GM12878 (cell line): ENCODE measurements at regions not wholly inside any gene's neighbourhood (a gene's known extent, or its start where the extent isn't known, plus 50 kb on each side); places are given as distances from the start of the nearest gene placed in this dataset.

Experiments used
- CBX5 ChIP-seq: sonication (generic); IDR thresholded peaks from 2 replicates; pipeline ENCODE4 v1.6.1; 2016; ENCODE audit warnings: low read depth, moderate library complexity, mild to moderate bottlenecking, inconsistent platforms
- CEBPB ChIP-seq, 2 experiments: fragments of 150-350 bp in 1 of 2; IDR thresholded peaks; 2 replicates each; pipeline ENCODE4 v1.6.1; 2012 to 2014; ENCODE audit warnings: low read depth in 2 of 2, low read length in 2 of 2, borderline replicate concordance in 1 of 2, inconsistent platforms in 1 of 2
- CEBPZ ChIP-seq: fragments of 150-350 bp; IDR thresholded peaks from 2 replicates; pipeline ENCODE4 v1.6.1; 2016; ENCODE audit warnings: low read depth, low read length
- CREM ChIP-seq: IDR thresholded peaks from 2 replicates; pipeline ENCODE4 v1.6.1; 2014; ENCODE audit warnings: antibody characterized with exemption, low read depth
- CTCF ChIP-seq, 3 experiments: IDR thresholded peaks in 2 of 3; conservative IDR thresholded peaks in 1 of 3; 2 replicates each; pipeline ENCODE4 v1.5.1; 2011; ENCODE audit warnings: low read depth in 3 of 3, low read length in 3 of 3, mild to moderate bottlenecking in 3 of 3, control low read depth in 2 of 3, moderate library complexity in 2 of 3, inconsistent platforms in 1 of 3, mixed read lengths in 1 of 3; ENCODE audit not compliant: control insufficient read depth in 2 of 3, insufficient read depth in 1 of 3; ENCODE audit errors: extremely low read depth in 1 of 3
- DPF2 ChIP-seq: fragments of 450-650 bp; IDR thresholded peaks from 2 replicates; pipeline ENCODE4 v1.6.1; 2017; ENCODE audit warnings: mild to moderate bottlenecking
- E2F4 ChIP-seq: IDR thresholded peaks from 2 replicates; pipeline ENCODE4 v1.6.1; 2012; ENCODE audit warnings: low read depth, low read length, improper control_type of control experiment
- EGR1 ChIP-seq, 2 experiments: IDR thresholded peaks; 1 replicate in 1 of 2; 2 replicates in 1 of 2; pipeline ENCODE4 v1.6.1; 2011 to 2012; ENCODE audit warnings: low read depth in 2 of 2, low read length in 2 of 2, borderline replicate concordance in 1 of 2, mild to moderate bottlenecking in 1 of 2, moderate library complexity in 1 of 2
- FOS ChIP-seq: IDR thresholded peaks from 3 replicates; pipeline ENCODE4 v1.6.1; 2011; ENCODE audit warnings: borderline replicate concordance; ENCODE audit not compliant: insufficient read length; ENCODE audit errors: extremely low read depth
- HDGF ChIP-seq: fragments of 450-650 bp; IDR thresholded peaks from 2 replicates; pipeline ENCODE4 v1.6.1; 2016; ENCODE audit warnings: antibody characterized with exemption
- JUND ChIP-seq: IDR thresholded peaks from 2 replicates; pipeline ENCODE4 v1.6.1; 2012; ENCODE audit warnings: low read depth, mild to moderate bottlenecking, low read length, improper control_type of control experiment, moderate library complexity
- KDM1A ChIP-seq: fragments of 200-600 bp; sonication (generic); IDR thresholded peaks from 2 replicates; pipeline ENCODE4 v1.6.1; 2016; ENCODE audit warnings: borderline replicate concordance
- KLF5 ChIP-seq: fragments of 450-650 bp; IDR thresholded peaks from 2 replicates; pipeline ENCODE4 v1.6.1; 2014; ENCODE audit warnings: mild to moderate bottlenecking; ENCODE audit not compliant: partially characterized antibody
- LARP7 ChIP-seq: fragments of 450-650 bp; IDR thresholded peaks from 2 replicates; pipeline ENCODE4 v1.6.1; 2017; ENCODE audit warnings: mild to moderate bottlenecking
- MEF2A ChIP-seq: IDR thresholded peaks from 2 replicates; pipeline ENCODE4 v1.6.1; 2011; ENCODE audit warnings: low read depth, mild to moderate bottlenecking, low read length, moderate library complexity; ENCODE audit not compliant: insufficient read depth
- MEF2B ChIP-seq: fragments of 450-650 bp; IDR thresholded peaks from 2 replicates; pipeline ENCODE4 v1.6.1; 2018; ENCODE audit warnings: mild to moderate bottlenecking, moderate library complexity; ENCODE audit not compliant: partially characterized antibody, poor library complexity, severe bottlenecking
- MYB ChIP-seq: fragments of 150-350 bp; IDR thresholded peaks from 2 replicates; pipeline ENCODE4 v1.6.1; 2014; ENCODE audit warnings: mild to moderate bottlenecking, low read depth, low read length, borderline replicate concordance
- NRF1 ChIP-seq: conservative IDR thresholded peaks from 2 replicates; pipeline ENCODE4 v1.6.1; 2011; ENCODE audit warnings: mild to moderate bottlenecking, low read depth, low read length, improper control_type of control experiment
- POU2F2 ChIP-seq: IDR thresholded peaks from 3 replicates; pipeline ENCODE4 v1.6.1; 2011; ENCODE audit warnings: low read depth, mild to moderate bottlenecking, low read length, borderline replicate concordance
- RCOR1 ChIP-seq: conservative IDR thresholded peaks from 2 replicates; pipeline ENCODE4 v1.6.1; 2012; ENCODE audit warnings: low read depth, low read length, improper control_type of control experiment
- SIN3A ChIP-seq: IDR thresholded peaks from 2 replicates; pipeline ENCODE4 v1.6.1; 2012; ENCODE audit warnings: low read depth, low read length, improper control_type of control experiment
- STAT3 ChIP-seq: IDR thresholded peaks from 2 replicates; pipeline ENCODE4 v1.6.1; 2011; ENCODE audit warnings: low read depth, low read length, improper control_type of control experiment
- TAF1 ChIP-seq: IDR thresholded peaks from 2 replicates; pipeline ENCODE4 v1.6.1; 2011; ENCODE audit warnings: mild to moderate bottlenecking, low read depth, low read length, borderline replicate concordance
- TARDBP ChIP-seq: IDR thresholded peaks from 2 replicates; pipeline ENCODE4 v1.6.1; 2016; ENCODE audit warnings: borderline replicate concordance
- YBX1 ChIP-seq: fragments of 450-650 bp; IDR thresholded peaks from 2 replicates; pipeline ENCODE4 v1.6.1; 2016; ENCODE audit warnings: antibody characterized with exemption

- no peak for TF ChIP-seq CEBPZ
- TF ChIP-seq RCOR1: 0 out of 2 replicates have a peak, but pooled peaks have one; percentile 29
- no peak for TF ChIP-seq CEBPB (IDR thresholded peaks at IDR 0.05; ENCODE audit: borderline replicate concordance in 1 of 2, low read depth in 2 of 2, low read length in 2 of 2)
- TF ChIP-seq MYB: no peak
- no peak for TF ChIP-seq E2F4
- TF ChIP-seq CREM: peak; percentile 83
- no peak for TF ChIP-seq SIN3A
- TF ChIP-seq LARP7: no peak
- no peak for TF ChIP-seq EGR1 (IDR thresholded peaks at IDR 0.05; ENCODE audit: borderline replicate concordance in 1 of 2, low read depth in 2 of 2, low read length in 2 of 2)
- TF ChIP-seq YBX1: no peak
- no peak for TF ChIP-seq CTCF (IDR thresholded peaks at IDR 0.05 in 2 of 3, conservative IDR thresholded peaks at IDR 0.05 in 1 of 3; ENCODE audit: control insufficient read depth in 2 of 3, extremely low read depth in 1 of 3, insufficient read depth in 1 of 3, low read depth in 3 of 3, low read length in 3 of 3)
- no peak for TF ChIP-seq POU2F2
- peak; percentile 85; the same call in 1 of the 2 replicates for TF ChIP-seq STAT3
- TF ChIP-seq CBX5: peak; percentile 62; the same call in 1 of the 2 replicates
- no peak for TF ChIP-seq JUND
- TF ChIP-seq TAF1: 0 out of 2 replicates have a peak, but pooled peaks have one; percentile 32
- TF ChIP-seq KLF5: no peak
- no peak for TF ChIP-seq HDGF
- no peak for TF ChIP-seq KDM1A
- TF ChIP-seq NRF1: no peak
- TF ChIP-seq TARDBP: no peak
- no peak for TF ChIP-seq MEF2A
- peak; percentile 79 for TF ChIP-seq MEF2B
- TF ChIP-seq DPF2: peak; percentile 65; the same call in 1 of the 2 replicates
- no peak for TF ChIP-seq FOS
Observed at GRCh38 chr2:37570773-37571586, 100.5 kb downstream of the CDC42EP3 start (continued).
